GM19397 (cell line): ENCODE measurements at regions not wholly inside any gene's neighbourhood (a gene's known extent, or its start where the extent isn't known, plus 50 kb on each side); places are given as distances from the start of the nearest gene placed in this dataset.
A peak's percentile ranks its signal among the peaks of the same experiment; 100 is the strongest.

Experiments used
- ATAC-seq: cut with Tn5 transposase; IDR thresholded peaks from one replicate; pipeline ENCODE4 v1.9.1; 2021; ENCODE audit warnings: mild to moderate bottlenecking, moderate library complexity; ENCODE audit not compliant: unreplicated experiment

DNA sequence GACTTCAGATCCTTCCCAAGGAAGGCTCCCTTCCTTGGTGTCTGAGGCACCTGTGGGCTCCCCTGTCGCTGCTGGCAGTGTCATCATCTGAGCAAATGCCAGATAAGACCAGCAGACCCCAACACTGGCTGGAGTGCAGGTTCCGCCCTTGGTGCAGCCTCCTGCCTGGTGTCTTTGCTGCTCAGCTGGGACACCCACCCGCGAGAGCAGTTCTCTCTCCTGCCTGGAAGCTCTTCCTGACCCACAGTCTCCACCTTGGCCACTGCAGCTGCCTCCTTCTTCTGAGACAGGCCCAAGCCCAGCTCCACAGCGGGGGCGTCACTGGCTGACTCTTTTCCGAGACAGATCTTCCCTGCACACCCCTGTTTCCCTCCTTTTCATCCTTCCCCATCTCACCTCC, 395.7 kb upstream of the MAP3K7 start:
- no peak for ATAC-seq

DNA sequence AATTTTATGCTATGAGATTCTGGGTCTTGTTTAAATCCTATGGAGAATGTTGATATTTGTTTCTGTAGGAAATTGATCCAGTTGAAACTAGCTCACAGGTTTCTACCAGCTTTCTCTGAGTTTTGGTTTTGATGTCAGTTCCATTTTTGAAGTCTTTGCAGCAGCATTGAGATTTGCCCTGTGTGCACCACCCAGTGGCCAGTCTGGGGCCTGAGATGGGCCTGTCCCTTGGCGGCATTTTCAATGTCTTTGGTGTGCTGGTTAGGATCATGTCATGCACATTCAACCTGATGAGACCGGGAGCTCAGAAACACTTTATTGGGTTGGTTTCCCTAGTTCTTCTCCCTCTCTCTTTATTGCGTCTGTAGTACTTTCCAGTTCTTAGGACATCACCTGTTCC, 395.2 kb upstream of the MAP3K7 start:
- no peak for ATAC-seq

DNA sequence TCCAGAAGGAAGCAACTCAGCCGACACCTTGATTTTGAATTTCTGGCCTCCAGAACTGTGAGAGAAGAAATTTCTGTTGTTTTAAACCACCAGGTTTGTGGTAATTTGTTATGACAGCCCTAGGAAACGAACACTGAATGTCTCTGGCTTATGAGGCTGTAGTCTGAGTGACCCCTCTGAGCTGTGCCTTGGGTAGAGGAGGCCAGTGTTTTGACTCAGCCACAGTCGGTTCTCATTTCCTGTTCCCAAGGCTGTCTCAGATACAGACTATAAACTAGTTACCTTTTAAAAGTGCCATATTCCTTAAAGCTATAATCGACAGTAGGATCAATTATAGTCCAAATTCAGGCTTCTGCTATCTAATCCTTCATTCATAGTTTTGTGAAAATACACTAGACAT, 391.2 kb upstream of the MAP3K7 start:
- ATAC-seq = no peak

DNA sequence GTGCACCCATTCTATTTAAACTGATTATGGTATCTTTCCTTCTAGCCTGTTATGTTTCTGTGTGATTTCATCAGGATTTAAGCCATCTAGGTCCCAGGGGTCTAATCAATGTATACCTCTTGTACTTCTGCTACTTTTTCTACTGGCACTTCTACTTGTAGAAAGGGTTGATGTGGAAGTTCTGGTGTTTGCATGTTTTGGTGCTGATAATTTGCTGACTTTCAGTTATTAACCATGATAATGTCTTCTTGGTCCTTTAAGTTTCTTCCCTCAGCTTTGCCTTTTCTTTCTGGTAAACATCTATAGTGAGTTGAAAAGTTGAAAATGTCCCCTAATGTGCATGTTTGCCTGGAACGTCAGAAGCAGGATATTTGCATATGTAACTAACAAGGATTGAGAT, 390.6 kb upstream of the MAP3K7 start:
- ATAC-seq = no peak

GRCh38 chr6:90976341-90976740, 389.5 kb upstream of the MAP3K7 start:
- ATAC-seq = no peak

DNA sequence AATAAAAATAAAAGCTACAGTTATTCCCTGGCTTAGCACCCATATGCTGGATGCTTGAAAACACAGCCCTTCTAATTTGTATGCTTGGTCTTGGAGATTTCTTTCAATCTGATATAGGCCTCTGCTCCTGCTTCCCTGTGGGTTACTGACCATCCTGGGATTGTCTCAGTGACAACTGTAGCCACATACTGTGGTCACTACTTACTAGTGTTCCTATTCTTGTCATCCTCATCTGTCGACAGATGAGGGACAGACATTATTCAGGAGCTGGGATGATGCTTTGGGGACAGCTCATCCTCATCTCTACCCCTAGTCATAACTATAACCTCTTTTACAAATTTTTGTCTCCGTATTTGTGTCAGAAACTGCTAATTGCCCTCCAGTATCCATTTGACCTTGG, 388.9 kb upstream of the MAP3K7 start:
- no peak for ATAC-seq

GRCh38 chr6:90973188-90973587, 386.3 kb upstream of the MAP3K7 start:
- ATAC-seq = no peak

GRCh38 chr6:90970672-90971071, 383.8 kb upstream of the MAP3K7 start:
- no peak for ATAC-seq

DNA sequence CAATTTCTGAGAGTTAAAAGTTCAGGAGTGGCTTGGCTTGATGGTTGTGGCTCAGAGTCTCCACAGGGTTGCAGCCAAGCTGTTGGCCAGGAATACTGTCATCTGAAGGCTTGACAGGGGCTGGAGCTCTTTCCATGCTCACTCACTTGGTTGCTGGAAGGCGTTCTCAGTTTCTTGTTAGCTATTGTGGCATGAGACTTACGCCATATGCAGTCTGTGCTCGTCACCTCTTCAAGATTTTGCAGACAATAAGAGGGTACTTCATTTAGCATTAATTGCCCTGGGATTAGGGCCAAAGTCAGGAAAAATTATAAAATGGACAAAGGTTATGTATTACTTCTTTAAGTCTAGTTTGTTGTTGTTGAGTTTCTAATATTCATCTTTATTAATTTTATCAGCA, 380.6 kb upstream of the MAP3K7 start:
- no peak for ATAC-seq

DNA sequence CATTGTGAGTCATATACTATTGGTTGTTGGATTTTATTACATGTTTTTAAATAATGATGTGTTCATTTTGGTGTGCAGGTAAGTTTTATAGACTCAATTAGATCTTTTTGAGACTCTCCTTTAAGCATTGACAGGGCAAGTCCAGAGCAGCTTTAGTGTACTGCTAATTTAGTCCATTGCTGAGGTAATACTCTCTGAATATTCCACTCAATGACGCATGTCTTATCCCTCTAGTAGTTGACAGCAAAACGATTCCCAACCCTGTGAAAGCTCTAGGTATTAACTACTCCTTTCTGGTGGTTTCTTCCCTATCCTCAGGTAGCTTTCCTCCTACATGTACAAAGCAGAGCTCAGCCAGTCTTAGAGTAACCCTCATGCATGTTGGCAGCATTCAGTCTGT, 373.5 kb upstream of the MAP3K7 start:
- ATAC-seq = no peak

GRCh38 chr6:90955246-90955645, 368.4 kb upstream of the MAP3K7 start:
- ATAC-seq = no peak

- ATAC-seq = no peak
These were observed 366.7 kb upstream of the MAP3K7 start for GRCh38 chr6:90953405-90954161.

DNA sequence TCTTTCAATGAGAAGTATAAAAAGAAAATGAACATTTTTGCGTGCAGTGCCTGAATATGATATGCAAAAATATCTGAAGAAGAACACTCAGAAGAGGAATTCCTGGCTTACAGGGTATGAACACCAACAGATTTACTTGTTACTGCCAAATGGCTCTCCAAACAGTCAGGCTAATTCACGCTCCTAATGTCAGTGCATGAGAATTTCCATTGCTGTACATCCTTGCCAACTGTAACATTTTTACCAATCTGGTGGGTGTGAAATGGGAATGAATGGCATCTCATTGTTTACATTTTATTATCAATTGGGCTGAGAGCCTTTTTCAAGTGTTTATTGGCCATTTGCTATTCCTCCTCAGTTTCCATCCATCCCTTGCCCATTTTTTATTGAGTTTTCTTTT, 365.3 kb upstream of the MAP3K7 start:
- no peak for ATAC-seq

- no peak for ATAC-seq
These were observed 361.7 kb upstream of the MAP3K7 start for GRCh38 chr6:90948540-90948939.

- no peak for ATAC-seq
These were observed 360.6 kb upstream of the MAP3K7 start for GRCh38 chr6:90947184-90948064.

DNA sequence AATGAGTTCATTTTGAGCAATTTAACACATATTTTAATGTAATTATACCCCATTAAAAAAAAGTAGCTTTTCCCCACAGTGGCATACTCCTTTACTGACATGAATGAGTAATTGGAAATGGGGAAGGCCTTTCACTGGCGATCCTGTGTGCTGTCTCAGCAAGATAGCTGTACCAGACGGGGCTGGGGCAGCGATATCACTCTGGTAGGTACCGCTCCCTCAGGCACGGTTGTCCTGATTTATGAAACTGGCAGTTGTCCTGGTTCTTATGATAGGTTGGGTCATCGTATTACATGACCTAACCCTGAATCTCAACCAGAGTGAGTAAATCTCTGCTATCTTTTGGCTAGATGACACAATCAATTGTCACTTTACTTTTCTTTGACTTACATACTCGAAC, 355.0 kb upstream of the MAP3K7 start:
- ATAC-seq = no peak

DNA sequence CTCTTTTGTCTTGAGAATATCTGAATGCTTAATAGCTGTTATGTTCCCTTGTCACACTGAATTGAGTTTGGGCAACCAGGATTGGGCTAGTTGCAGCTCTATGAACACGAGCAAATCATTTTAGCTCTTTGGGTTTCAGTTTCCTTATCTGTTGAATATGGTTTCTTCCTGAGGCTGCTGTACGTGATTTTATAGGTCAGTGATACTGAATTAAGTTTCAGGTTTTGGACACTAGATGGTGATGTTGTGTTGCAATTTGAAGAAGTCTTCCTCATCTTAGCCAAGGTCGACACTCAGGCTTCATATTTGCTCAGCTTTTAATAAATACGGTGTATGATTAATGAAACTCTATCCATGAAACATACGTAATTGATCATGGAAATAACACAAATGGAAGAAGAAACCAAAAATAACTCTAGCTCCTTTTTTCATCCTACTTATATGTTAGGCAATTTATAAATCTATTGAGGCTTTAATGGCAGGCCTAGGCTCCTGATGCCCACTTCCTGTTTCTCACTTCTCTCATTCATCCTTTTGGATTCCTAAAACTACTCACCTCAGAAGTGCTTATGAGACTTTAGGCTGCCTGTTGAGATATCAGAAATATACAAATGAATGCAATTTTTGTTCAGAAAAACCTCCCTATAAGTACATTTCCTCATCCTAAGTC, 354.1 kb upstream of the MAP3K7 start:
- ATAC-seq = peak; percentile 95

DNA sequence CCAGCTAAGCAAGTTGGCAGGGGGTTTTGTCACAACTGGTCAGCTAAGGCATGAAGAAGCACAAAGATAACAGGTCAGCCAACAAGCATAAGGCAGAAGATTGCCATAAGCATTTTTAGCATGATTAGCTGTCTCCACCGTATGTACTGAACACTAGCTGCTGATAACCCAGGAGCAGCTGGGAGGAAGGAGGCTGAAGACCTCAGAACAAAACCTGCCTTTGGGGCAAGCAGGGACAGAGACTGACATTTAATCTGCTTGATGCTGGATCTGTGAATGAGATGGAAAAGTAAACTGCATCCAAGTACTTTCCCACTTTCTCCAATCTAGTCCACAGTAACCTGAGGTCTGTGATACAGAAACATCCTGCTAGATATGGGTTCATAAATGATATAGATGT, 353.0 kb upstream of the MAP3K7 start:
- no peak for ATAC-seq

DNA sequence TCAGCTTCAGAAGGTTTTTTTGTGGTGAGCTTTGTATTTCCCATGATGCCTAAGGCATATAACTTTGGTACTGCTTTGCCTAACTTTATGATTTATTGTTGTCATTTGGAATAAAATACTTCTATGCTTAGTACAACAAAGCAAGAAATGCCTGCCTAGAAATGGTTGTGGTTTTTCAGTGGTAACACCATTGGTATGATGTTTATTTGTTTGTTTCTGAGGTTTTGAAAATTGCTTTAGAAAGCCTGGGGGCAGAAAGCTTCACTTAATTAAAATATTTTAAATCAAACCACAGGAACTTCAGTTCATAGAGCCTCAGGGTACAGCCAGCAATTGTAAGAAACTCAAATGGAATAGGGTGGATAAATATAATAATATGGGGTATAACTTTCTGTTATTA, 351.2 kb upstream of the MAP3K7 start:
- ATAC-seq = no peak

DNA sequence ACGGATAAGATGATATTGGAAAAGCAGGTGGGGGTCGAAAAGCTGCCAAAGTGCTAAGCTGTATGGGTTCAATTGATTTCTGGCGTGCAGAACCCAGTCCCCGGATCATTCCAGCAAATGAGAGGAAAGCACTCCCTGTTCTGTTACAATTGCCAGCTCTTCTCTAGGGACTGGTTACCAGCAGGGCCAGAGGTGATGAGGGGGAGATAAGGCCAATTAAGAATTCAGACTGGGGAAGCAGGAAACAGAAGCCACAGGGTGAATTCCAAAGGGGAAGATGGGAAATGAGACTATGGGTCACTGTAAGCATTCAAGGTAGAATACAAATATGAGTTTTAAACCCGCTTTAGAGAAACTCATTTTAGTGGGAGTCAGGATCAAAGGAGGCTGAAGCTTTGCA, 349.4 kb upstream of the MAP3K7 start:
- no peak for ATAC-seq

DNA sequence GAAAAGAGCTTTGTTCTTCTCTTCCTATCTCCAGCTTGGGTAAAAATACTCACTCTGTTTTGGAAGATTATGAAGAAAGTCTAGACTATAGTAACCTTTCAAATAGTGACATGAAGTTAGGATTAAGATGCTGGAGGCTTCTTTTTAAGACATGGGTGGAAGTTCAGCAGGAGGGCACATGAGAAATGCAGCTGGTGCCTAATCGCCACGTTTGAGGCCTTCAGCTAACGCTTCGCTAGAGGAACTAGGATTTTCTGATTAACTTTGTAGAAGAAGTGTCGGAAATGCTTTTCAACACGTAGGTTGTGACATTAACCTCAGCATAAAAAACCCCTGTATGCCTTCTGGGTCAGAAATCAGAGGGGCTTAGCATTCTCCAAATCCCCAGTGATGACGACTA, 348.1 kb upstream of the MAP3K7 start:
- ATAC-seq = no peak

- ATAC-seq = no peak
These were observed 347.2 kb upstream of the MAP3K7 start for GRCh38 chr6:90934081-90934480.
